OCI-LY3 (cell line): ENCODE measurements at regions not wholly inside any gene's neighbourhood (a gene's known extent, or its start where the extent isn't known, plus 50 kb on each side); places are given as distances from the start of the nearest gene placed in this dataset.

Experiments used
- H2AFZ ChIP-seq: fragments of 200-600, 300-600 bp; shearing (Covaris generic); 2 replicates; pipeline ENCODE4 v1.6.0; 2014; ENCODE audit warnings: antibody characterized with exemption, low read depth, low read length
- H3K27ac ChIP-seq: fragments of 200-600, 300-600 bp; sonication (generic); 2 replicates; pipeline ENCODE4 v1.5.1; 2014; ENCODE audit warnings: mild to moderate bottlenecking, low read length, moderate library complexity, mixed read lengths
- H3K27me3 ChIP-seq: fragments of 200-600, 300-600 bp; sonication (generic); 2 replicates; pipeline ENCODE4 v1.6.1; 2014; ENCODE audit warnings: low read depth, low read length, mixed read lengths
- H3K36me3 ChIP-seq: fragments of 200-600, 300-600 bp; sonication (generic); replicated peaks from 2 replicates; pipeline ENCODE3; 2014; ENCODE audit warnings: low read depth, low read length, mixed read lengths
- H3K4me1 ChIP-seq: fragments of 300-600, 200-600 bp; sonication (generic); 2 replicates; pipeline ENCODE4 v1.6.1; 2014; ENCODE audit warnings: low read length, mixed read lengths
- H3K4me2 ChIP-seq: fragments of 200-600, 300-600 bp; sonication (generic); 2 replicates; pipeline ENCODE4 v1.6.1; 2014; ENCODE audit warnings: low read length, mixed read lengths
- H3K4me3 ChIP-seq: fragments of 300-600, 200-600 bp; sonication (generic); 2 replicates; pipeline ENCODE4 v1.5.1; 2014; ENCODE audit warnings: antibody characterized with exemption, mild to moderate bottlenecking, low read length, moderate library complexity
- H3K79me2 ChIP-seq: fragments of 300-600, 200-600 bp; shearing (Covaris generic); 2 replicates; pipeline ENCODE4 v1.6.1; 2014; ENCODE audit warnings: mild to moderate bottlenecking, low read length, mixed read lengths
- H3K9ac ChIP-seq: fragments of 300-600, 200-600 bp; shearing (Covaris generic); 2 replicates; pipeline ENCODE4 v1.6.0; 2014; ENCODE audit warnings: mild to moderate bottlenecking, low read length, moderate library complexity
- H3K9me3 ChIP-seq: fragments of 200-600, 300-600 bp; shearing (Covaris generic); 2 replicates; pipeline ENCODE4 v1.6.1; 2014; ENCODE audit warnings: low read length, mixed read lengths; ENCODE audit not compliant: insufficient read depth
- H4K20me1 ChIP-seq: fragments of 200-600, 300-600 bp; sonication (generic); 2 replicates; pipeline ENCODE4 v1.6.1; 2016; ENCODE audit warnings: low read length, mixed read lengths; ENCODE audit not compliant: insufficient read depth
- CTCF ChIP-seq: fragments of 200-600, 300-600 bp; sonication (generic); IDR thresholded peaks from 2 replicates; pipeline ENCODE4 v1.5.1; 2014; ENCODE audit warnings: antibody characterized with exemption, low read length, low read depth
- EZH2phosphoT487 ChIP-seq: fragments of 200-600 bp; shearing (Covaris generic); IDR thresholded peaks from 2 replicates; pipeline ENCODE4 v1.6.1; 2018; ENCODE audit warnings: antibody characterized with exemption, mixed run types, low read depth

- Histone ChIP-seq H3K9me3 (no peaks in the 10 kb centered on the region), H3K36me3 (no peaks in the 10 kb centered on the region), H2AFZ (no peak overlapping the region), H3K79me2 (no peaks in the 10 kb centered on the region), H4K20me1 (no peaks in the 10 kb centered on the region), H3K9ac (no peak overlapping the region), H3K4me1 (peaks cover 16% of the 10 kb centered on the region), H3K27ac (no peak overlapping the region), H3K27me3 (no peaks in the 10 kb centered on the region), H3K4me3 (no peak overlapping the region), H3K4me2 (no peak overlapping the region)
- TF ChIP-seq CTCF (no peak), EZH2phosphoT487 (no peak)
Observed at GRCh38 chr4:31016322-31017061, 296.3 kb downstream of the PCDH7 start.

- Histone ChIP-seq H4K20me1 (no peaks in the 10 kb centered on the region), H3K4me1 (peaks cover 11% of the 10 kb centered on the region), H3K9ac (no peak overlapping the region), H3K27me3 (no peaks in the 10 kb centered on the region), H3K4me3 (no peak overlapping the region), H2AFZ (no peak overlapping the region), H3K27ac (no peak overlapping the region), H3K79me2 (no peaks in the 10 kb centered on the region), H3K4me2 (no peak overlapping the region), H3K36me3 (no peaks in the 10 kb centered on the region), H3K9me3 (no peaks in the 10 kb centered on the region)
- no peak for TF ChIP-seq CTCF
- no peak for TF ChIP-seq EZH2phosphoT487
Observed at GRCh38 chr4:31020363-31020762, 300.2 kb downstream of the PCDH7 start.

GRCh38 chr4:31021008-31021407, 300.8 kb downstream of the PCDH7 start:
- TF ChIP-seq EZH2phosphoT487: no peak
- no peak for TF ChIP-seq CTCF
- Histone ChIP-seq H3K4me1 (peaks cover 11% of the 10 kb centered on the region), H3K27me3 (no peaks in the 10 kb centered on the region), H3K9ac (no peak overlapping the region), H3K4me2 (no peak overlapping the region), H2AFZ (peak overlapping the region; percentile 6; the same call in 1 of the 2 replicates), H4K20me1 (no peaks in the 10 kb centered on the region), H3K9me3 (no peaks in the 10 kb centered on the region), H3K4me3 (no peak overlapping the region), H3K79me2 (no peaks in the 10 kb centered on the region), H3K36me3 (no peaks in the 10 kb centered on the region), H3K27ac (no peak overlapping the region)

GRCh38 chr4:31022702-31023101, 302.5 kb downstream of the PCDH7 start:
- no peaks in the 10 kb centered on the region for H3K79me2 ChIP-seq
- H3K27ac ChIP-seq: no peak overlapping the region
- peak overlapping the region; percentile 13; the same call in 1 of the 2 replicates for H3K4me2 ChIP-seq
- TF ChIP-seq CTCF: no peak
- no peak for TF ChIP-seq EZH2phosphoT487
- peaks cover 11% of the 10 kb centered on the region for H3K4me1 ChIP-seq
- H4K20me1 ChIP-seq: no peaks in the 10 kb centered on the region
- no peaks in the 10 kb centered on the region for H3K36me3 ChIP-seq
- no peaks in the 10 kb centered on the region for H3K27me3 ChIP-seq
- H3K4me3 ChIP-seq: no peak overlapping the region
- no peak overlapping the region for H2AFZ ChIP-seq
- H3K9ac ChIP-seq: no peak overlapping the region
- H3K9me3 ChIP-seq: no peaks in the 10 kb centered on the region
